ENCODE measurements at regions not wholly inside any gene's neighbourhood (a gene's known extent, or its start where the extent isn't known, plus 50 kb on each side); places are given as distances from the start of the nearest gene placed in this dataset.
A peak's percentile ranks its signal among the peaks of the same experiment; 100 is the strongest.

DNA sequence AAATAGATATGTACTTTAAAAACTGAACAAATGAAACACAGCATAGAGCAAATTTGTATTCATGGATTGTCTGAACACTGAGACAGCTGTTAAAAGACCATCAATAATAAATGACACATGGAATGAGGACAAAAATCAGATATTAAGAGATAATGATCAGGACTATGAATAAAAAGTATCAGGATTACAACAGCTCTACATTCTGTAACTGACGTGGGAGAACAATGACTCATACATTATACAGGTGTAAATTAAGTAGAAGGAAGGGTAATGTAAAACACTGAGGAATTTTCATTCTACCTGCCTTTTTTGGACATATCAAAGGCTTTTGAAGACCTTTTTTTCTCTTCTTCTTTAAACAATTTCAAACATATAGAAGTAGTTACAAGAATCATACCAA, 310.9 kb upstream of the ANO3 start:
- H3K27ac ChIP-seq (ENCODE audit: insufficient read depth, low read length): no peak overlapping the region
- no peak overlapping the region for H3K4me3 ChIP-seq (replicated peaks in 1 of 4; ENCODE audit: control extremely low read depth in 1 of 4, insufficient read depth in 1 of 4, low read depth in 3 of 4, low read length in 4 of 4)
- H3K4me1 ChIP-seq (ENCODE audit: control insufficient read depth, extremely low read depth, insufficient read depth, low read length): no peaks in the 10 kb centered on the region
- no peaks in the 10 kb centered on the region for H4K20me1 ChIP-seq (ENCODE audit: control insufficient read depth, extremely low read depth, insufficient read depth, low read length)
- no peak overlapping the region for H3K4me2 ChIP-seq (ENCODE audit: extremely low read depth, insufficient read depth, low read length)
- no peak for DNase-seq (ENCODE audit: low read depth in 2 of 2)
- no peak overlapping the region for H2AFZ ChIP-seq (ENCODE audit: low read length)
- H3K9me3 ChIP-seq (ENCODE audit: control insufficient read depth, insufficient read depth, low read depth, low read length): no peaks in the 10 kb centered on the region
- no peaks in the 10 kb centered on the region for H3K27me3 ChIP-seq (ENCODE audit: control insufficient read depth, insufficient read depth, low read length)
- no peak overlapping the region for H3K9ac ChIP-seq (ENCODE audit: insufficient read depth, low read length)
- no peaks in the 10 kb centered on the region for H3K36me3 ChIP-seq (ENCODE audit: control insufficient read depth, insufficient read depth, low read length)
- no peaks in the 10 kb centered on the region for H3K79me2 ChIP-seq (ENCODE audit: control insufficient read depth, insufficient read depth, low read length)
- TF ChIP-seq CTCF (conservative IDR thresholded peaks at IDR 0.05 in 1 of 2, IDR thresholded peaks at IDR 0.05 in 1 of 2; ENCODE audit: low read depth in 1 of 2, low read length in 2 of 2) (no peak), EZH2 (IDR thresholded peaks at IDR 0.05; ENCODE audit: low read length, missing control alignments) (no peak)

DNA sequence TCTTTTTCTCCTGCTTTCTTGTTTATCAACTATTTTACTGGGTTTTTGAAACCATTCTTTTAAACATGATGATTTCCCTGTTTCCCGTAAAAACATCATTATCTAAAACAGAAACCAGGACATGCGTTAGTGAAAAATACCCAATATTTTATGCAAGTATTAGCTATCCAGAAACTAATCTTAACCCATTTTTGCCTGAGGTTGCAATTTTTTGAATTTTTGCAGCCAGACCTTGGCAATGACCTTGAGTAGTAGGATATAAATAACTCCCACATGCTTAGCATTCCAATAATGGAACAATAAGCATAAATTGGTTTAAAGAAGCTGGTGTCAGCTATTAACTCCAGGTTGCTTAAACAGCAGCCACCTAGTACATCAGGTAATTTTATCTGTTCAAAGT, 308.9 kb upstream of the ANO3 start:
- DNase-seq (ENCODE audit: low read depth in 2 of 2): no peak
- Histone ChIP-seq H3K27me3 (ENCODE audit: control insufficient read depth, insufficient read depth, low read length) (no peaks in the 10 kb centered on the region), H3K36me3 (ENCODE audit: control insufficient read depth, insufficient read depth, low read length) (no peaks in the 10 kb centered on the region), H3K4me2 (ENCODE audit: extremely low read depth, insufficient read depth, low read length) (no peak overlapping the region), H3K79me2 (ENCODE audit: control insufficient read depth, insufficient read depth, low read length) (no peaks in the 10 kb centered on the region), H3K4me3 (replicated peaks in 1 of 4; ENCODE audit: control extremely low read depth in 1 of 4, insufficient read depth in 1 of 4, low read depth in 3 of 4, low read length in 4 of 4) (no peak overlapping the region), H3K4me1 (ENCODE audit: control insufficient read depth, extremely low read depth, insufficient read depth, low read length) (no peaks in the 10 kb centered on the region), H3K9me3 (ENCODE audit: control insufficient read depth, insufficient read depth, low read depth, low read length) (no peaks in the 10 kb centered on the region), H2AFZ (ENCODE audit: low read length) (no peak overlapping the region), H3K27ac (ENCODE audit: insufficient read depth, low read length) (no peak overlapping the region), H4K20me1 (ENCODE audit: control insufficient read depth, extremely low read depth, insufficient read depth, low read length) (no peaks in the 10 kb centered on the region), H3K9ac (ENCODE audit: insufficient read depth, low read length) (no peak overlapping the region)
- TF ChIP-seq CTCF (conservative IDR thresholded peaks at IDR 0.05 in 1 of 2, IDR thresholded peaks at IDR 0.05 in 1 of 2; ENCODE audit: low read depth in 1 of 2, low read length in 2 of 2): no peak
- no peak for TF ChIP-seq EZH2 (IDR thresholded peaks at IDR 0.05; ENCODE audit: low read length, missing control alignments)

- no peaks in the 10 kb centered on the region for H3K4me1 ChIP-seq (ENCODE audit: control insufficient read depth, extremely low read depth, insufficient read depth, low read length)
- no peak overlapping the region for H3K27ac ChIP-seq (ENCODE audit: insufficient read depth, low read length)
- H3K9ac ChIP-seq (ENCODE audit: insufficient read depth, low read length): no peak overlapping the region
- TF ChIP-seq EZH2 (IDR thresholded peaks at IDR 0.05; ENCODE audit: low read length, missing control alignments) (no peak), CTCF (conservative IDR thresholded peaks at IDR 0.05 in 1 of 2, IDR thresholded peaks at IDR 0.05 in 1 of 2; ENCODE audit: low read depth in 1 of 2, low read length in 2 of 2) (no peak)
- H3K4me2 ChIP-seq (ENCODE audit: extremely low read depth, insufficient read depth, low read length): no peak overlapping the region
- no peak overlapping the region for H2AFZ ChIP-seq (ENCODE audit: low read length)
- H3K27me3 ChIP-seq (ENCODE audit: control insufficient read depth, insufficient read depth, low read length): no peaks in the 10 kb centered on the region
- no peaks in the 10 kb centered on the region for H3K36me3 ChIP-seq (ENCODE audit: control insufficient read depth, insufficient read depth, low read length)
- H4K20me1 ChIP-seq (ENCODE audit: control insufficient read depth, extremely low read depth, insufficient read depth, low read length): no peaks in the 10 kb centered on the region
- H3K4me3 ChIP-seq (replicated peaks in 1 of 4; ENCODE audit: control extremely low read depth in 1 of 4, insufficient read depth in 1 of 4, low read depth in 3 of 4, low read length in 4 of 4): no peak overlapping the region
- no peaks in the 10 kb centered on the region for H3K79me2 ChIP-seq (ENCODE audit: control insufficient read depth, insufficient read depth, low read length)
- no peaks in the 10 kb centered on the region for H3K9me3 ChIP-seq (ENCODE audit: control insufficient read depth, insufficient read depth, low read depth, low read length)
- peak in 1 of 2 donors; percentile 41 for DNase-seq (ENCODE audit: low read depth in 2 of 2)
These were observed 306.3 kb upstream of the ANO3 start for GRCh38 chr11:26025676-26026075.

All from fibroblast of lung (primary cell).